ENCODE measurements at regions not wholly inside any gene's neighbourhood (a gene's known extent, or its start where the extent isn't known, plus 50 kb on each side); places are given as distances from the start of the nearest gene placed in this dataset.
"Not testable (repeated sequence)": the region's sequence is repeated elsewhere in the genome, so short reads cannot be mapped to it uniquely, and the experiment has no call there.

DNA sequence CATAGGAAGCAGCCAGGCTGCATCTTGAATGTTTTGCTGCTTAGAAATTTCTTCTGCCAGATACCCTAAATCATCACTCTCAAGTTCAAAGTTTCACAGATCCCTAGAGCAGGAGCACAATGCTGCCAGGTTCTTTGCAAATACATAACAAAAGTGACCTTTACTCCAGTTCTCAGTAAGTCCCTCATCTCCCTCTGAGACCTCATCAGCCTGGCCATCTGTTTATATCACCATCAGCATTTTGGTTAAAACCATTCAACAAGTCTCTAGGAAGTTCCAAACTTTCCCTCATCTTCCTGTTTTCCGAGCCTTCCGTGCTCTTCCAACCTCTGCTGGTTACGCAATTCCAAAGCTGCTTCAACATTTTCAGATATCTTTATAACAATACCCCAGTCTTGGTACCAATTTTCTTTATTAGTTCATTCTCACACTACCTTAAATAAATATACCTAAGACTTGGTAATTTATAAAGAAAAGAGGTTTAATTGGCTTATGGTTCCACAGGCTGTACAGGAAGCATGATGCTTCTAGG is 204.8 kb upstream of the STT3B start:
- DNase-seq (ENCODE audit: low read depth, low spot score); H3K4me3 ChIP-seq (ENCODE audit: low read length): not testable (repeated sequence)

DNA sequence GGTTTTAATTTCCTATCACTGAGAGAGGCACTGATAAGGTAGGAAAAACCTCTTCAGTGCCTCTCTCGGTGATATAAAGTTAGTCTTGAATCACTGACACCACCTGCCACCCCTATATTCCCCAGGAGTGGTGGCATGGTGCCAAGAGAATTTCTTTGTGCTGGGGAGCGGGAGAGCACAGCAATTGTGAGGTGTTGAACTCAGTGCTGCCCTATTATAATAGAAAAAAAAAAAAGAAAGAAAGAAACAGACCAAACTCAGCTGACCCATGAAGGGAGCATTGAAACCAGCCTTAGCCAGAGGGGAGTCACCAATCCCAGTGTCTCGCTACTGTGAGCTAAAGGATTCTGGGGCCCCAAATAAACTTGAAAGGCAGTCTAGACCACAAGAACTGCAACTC is 201.4 kb upstream of the STT3B start:
- no peak overlapping the region for H3K4me3 ChIP-seq (ENCODE audit: low read length)
- DNase-seq (ENCODE audit: low read depth, low spot score) = no peak

DNA sequence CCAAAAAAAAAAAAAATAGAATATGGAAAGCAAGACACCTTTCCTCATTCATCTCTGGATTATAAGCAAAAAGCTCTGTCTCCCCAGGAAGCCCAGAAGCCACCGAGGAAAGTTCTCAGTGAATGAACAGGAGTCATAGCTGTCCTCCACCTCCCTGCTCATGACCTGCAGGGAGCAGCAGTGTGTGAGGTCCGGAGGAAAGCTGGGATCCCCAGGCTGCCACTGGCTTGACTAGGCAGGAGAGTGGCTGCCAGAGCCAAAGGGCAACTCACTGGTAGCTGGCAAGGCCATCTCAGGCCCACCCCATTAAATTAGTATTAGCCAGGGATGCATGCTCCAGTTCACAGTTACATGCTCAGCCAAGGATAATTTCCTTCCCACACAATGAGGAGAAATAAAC is 191.6 kb upstream of the STT3B start:
- no peak overlapping the region for H3K4me3 ChIP-seq (ENCODE audit: low read length)
- DNase-seq (ENCODE audit: low read depth, low spot score) = no peak

- DNase-seq (ENCODE audit: low read depth, low spot score) = no peak
These were observed 189.7 kb upstream of the STT3B start for GRCh38 chr3:31343075-31343474.

DNA sequence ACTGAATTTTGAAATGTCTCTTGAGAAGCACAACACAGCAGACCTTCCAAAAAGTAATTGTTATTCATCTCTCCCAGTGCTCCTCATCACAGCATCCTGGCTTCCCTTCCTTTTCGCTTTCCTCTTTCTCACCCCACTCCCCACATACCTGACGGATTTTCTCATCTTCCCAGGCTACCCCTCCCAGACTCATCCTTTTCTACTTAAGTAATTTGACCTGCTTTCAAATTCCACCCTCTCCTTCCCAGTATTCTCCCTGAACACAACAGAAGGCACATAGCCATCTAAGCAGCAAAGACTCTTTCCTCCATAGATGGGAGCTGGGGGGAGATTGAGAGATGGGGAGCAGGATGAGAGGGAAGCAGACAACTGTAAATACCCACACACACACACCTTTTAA is 187.1 kb upstream of the STT3B start:
- no peak for DNase-seq (ENCODE audit: low read depth, low spot score)
- H3K4me3 ChIP-seq (ENCODE audit: low read length) = no peak overlapping the region

More at GRCh38 chr3:31343075-31343474, 189.7 kb upstream of the STT3B start:
- H3K4me3 ChIP-seq (ENCODE audit: low read length) = no peak overlapping the region

DNA sequence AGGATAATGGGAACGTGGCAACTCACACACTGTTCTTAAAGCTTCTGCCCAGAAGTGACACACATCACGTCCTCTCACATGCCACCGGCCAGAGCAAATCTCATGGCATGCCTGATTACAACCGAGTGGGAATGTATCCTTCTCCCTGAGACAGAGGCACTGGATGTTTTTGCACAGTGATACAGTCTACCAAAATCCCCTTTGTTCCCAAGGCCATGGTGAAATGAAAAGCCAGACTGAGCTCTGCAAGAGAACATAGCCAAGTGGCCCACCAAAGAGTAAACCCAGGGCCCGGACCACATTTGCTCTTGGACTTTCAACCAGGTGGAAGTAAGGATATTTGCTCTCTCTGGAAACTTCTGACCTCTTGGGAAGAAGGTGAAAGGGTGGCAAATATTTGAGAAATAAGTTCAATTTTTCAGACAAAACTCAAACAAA is 186.2 kb upstream of the STT3B start:
- no peak for DNase-seq (ENCODE audit: low read depth, low spot score)
- no peak overlapping the region for H3K4me3 ChIP-seq (ENCODE audit: low read length)

DNA sequence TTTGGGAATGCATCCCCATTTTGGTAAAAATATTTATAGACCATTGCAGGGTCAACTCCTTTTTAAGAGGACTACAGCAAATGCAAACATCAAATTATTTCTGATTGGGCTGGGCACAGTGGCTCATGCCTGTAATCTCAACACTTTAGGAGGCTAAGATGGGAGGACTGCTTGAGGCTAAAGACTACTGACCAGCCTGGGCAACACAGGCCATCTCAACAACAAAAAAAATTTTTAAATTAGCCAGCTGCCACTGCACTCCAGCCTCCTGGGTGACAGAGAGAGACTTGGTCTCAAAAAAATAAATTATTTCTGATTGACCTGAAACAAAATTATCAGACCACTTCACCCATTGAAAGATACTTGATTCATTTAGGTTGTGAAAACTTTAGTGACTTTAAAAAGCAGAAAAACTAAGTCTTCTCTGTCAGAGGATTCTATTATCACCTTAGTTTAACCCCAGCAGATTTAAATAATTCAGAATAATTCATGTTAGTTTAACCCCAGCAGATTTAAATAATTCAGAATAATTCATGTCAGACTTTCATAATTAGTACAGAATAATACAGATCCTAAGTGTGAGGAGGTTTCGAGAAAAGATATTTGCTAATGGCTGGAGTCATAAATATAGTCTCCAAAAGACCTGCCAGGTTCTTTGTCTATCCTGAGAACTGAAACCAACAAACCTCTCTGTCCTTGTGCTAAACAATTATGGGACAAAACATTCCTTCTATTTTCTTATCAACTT is 183.6 kb upstream of the STT3B start:
- no peak for DNase-seq (ENCODE audit: low read depth, low spot score)
- H3K4me3 ChIP-seq (ENCODE audit: low read length) = no peak overlapping the region

GRCh38 chr3:31350307-31350706 is 182.4 kb upstream of the STT3B start:
- no peak for DNase-seq (ENCODE audit: low read depth, low spot score)
- H3K4me3 ChIP-seq (ENCODE audit: low read length) = no peak overlapping the region

DNA sequence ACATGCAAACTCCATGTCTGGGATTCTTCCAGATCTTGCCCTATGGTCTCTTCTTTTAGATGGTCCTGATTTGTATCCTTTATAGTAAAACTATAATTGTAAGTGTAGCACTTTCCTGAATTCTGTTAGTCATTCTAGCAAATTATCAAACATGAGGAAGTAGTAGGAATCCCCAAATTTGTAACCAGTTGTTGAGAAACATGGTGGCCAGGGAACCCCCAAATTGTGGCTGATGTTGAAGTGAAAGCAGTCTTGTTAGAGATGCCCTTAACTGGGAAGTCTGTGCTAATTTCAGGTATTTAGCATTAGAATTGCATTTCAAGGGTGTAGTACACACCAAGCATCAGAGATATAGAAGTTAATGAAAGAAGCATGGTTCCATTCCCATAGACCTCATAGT is 180.4 kb upstream of the STT3B start:
- DNase-seq (ENCODE audit: low read depth, low spot score) = no peak
- no peak overlapping the region for H3K4me3 ChIP-seq (ENCODE audit: low read length)

DNA sequence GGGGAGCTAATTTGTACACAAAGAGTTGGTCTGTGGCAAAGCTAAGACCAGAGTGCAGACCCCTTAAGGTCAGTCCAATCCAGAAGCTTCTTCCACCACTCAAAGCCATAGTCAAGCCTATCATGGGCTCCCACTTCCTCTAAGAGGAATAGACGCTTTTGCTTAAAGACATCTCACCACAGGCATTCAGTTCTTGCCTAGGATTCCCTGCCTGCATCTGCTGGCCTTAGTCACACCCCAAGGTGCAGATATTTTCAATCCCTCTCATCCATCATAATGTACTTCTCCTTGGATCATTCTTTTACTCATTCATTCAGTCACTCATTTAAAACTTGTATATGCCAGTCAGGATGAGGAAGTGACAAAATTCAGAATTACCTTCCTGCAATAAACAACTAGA is 179.6 kb upstream of the STT3B start:
- no peak overlapping the region for H3K4me3 ChIP-seq (ENCODE audit: low read length)
- no peak for DNase-seq (ENCODE audit: low read depth, low spot score)

- no peak overlapping the region for H3K4me3 ChIP-seq (ENCODE audit: low read length)
- DNase-seq (ENCODE audit: low read depth, low spot score) = no peak
These were observed 178.4 kb upstream of the STT3B start for GRCh38 chr3:31354373-31354772.

GRCh38 chr3:31355807-31356206 is 176.9 kb upstream of the STT3B start:
- H3K4me3 ChIP-seq (ENCODE audit: low read length) = no peak overlapping the region
- no peak for DNase-seq (ENCODE audit: low read depth, low spot score)

DNA sequence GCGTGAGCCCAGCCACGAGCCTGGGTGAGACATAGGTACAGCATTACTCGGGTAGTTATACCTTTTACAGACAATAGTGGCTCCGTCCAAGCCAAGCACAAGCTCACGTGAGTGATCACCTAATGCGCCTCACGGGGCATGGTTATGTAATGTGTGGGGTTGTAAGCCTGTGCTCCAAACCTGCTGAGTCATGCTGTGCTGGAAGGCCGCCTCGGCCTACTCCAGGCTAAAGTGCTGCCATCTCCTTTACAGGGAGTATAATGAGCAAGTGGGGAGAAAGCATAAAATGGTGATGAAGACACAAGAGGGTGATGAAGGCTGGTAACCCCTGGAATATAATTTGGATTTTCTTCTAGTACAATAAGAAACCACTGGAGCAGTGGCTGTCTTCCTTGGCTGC is 175.8 kb upstream of the STT3B start:
- peak; percentile 23 for DNase-seq (ENCODE audit: low read depth, low spot score)
- no peak overlapping the region for H3K4me3 ChIP-seq (ENCODE audit: low read length)

DNA sequence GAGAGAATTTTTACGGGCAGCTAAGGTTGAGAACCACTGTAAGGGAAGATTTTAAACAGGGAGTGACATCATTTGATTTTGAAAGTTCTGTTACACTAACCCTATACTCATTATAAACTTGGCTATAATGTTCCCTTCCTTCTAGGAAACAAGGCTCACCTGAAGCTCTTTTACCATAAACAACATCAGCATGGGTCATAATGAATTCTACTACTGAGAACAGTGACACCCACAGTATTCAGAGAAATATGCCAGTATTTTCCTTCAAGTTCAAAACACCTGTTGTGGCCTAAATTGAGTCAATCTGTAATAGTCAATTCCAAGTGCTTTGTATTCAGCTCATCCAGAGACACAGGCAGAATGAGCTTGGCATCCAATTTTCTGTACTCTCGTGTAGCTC is 175.3 kb upstream of the STT3B start:
- peak; percentile 28 for DNase-seq (ENCODE audit: low read depth, low spot score)
- no peak overlapping the region for H3K4me3 ChIP-seq (ENCODE audit: low read length)

DNA sequence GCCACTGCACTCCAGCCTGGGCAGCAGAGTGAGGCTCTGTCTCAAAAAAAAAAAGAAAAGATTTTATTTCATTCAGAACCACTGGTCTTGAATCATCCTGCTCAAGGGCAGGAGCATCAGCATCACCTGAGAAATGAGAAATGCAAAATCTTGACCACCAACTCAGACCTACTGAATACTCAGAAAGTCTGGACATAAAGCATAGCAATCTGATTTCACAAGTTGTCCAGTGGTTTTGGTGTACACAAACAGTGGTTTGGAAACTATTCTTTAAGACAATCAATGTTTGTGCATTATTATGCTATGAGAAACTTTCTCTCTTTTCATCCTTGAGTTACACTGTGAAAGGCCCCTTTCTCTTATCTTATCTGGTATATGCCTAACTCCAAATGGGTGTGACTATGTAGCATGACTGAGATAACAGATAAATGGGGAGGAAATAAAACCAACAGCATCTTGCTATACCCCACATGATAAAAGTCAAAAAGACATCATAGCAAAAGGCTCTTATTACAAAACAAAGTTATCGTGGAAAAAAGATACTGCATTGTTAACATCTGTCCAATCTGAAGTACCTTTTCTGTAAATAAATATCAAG is 174.2 kb upstream of the STT3B start:
- DNase-seq (ENCODE audit: low read depth, low spot score) = peak; percentile 57
- H3K4me3 ChIP-seq (ENCODE audit: low read length) = no peak overlapping the region

GRCh38 chr3:31361371-31362273 is 171.1 kb upstream of the STT3B start:
- H3K4me3 ChIP-seq (ENCODE audit: low read length) = no peak overlapping the region
- no peak for DNase-seq (ENCODE audit: low read depth, low spot score)

GRCh38 chr3:31364188-31364587 is 168.5 kb upstream of the STT3B start:
- no peak for DNase-seq (ENCODE audit: low read depth, low spot score)
- H3K4me3 ChIP-seq (ENCODE audit: low read length) = no peak overlapping the region

DNA sequence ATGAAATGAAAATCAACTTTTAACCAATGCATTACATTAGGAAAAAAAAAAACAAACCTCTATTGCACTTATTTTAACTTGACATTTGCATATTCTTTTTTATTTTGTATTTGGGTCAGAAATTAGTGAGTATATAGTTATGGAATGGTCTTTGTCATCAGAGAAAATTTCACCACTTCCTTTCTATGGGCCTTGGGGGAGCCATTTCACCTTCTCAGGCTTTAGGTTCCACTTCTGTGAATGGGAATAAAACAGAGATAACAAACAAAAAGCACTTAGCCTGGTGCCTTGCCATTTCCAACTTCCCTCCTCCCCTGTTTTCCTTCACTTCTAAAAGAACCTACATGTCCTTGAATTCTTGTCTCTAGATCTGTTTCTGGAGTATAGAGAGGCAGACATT is 168.0 kb upstream of the STT3B start:
- H3K4me3 ChIP-seq (ENCODE audit: low read length) = no peak overlapping the region
- DNase-seq (ENCODE audit: low read depth, low spot score) = no peak

DNA sequence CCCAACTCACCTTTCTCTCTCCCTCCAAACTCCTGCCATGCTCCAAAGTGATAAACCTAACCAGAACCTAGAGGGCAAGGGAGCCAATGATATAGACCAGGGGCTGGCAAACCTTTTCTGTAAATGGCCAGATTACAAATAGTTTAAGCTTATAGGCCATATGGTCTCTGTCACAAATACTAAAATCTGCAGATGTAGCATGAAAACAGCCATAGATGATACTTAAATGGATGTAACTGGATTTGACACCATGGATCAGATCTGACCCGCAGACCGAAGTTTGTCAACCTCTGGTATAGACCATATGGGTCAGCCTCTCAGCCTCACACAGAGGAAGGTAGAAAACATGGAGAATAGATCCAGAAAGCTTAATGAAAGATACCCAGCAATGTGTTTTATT is 165.2 kb upstream of the STT3B start:
- no peak for DNase-seq (ENCODE audit: low read depth, low spot score)
- H3K4me3 ChIP-seq (ENCODE audit: low read length) = no peak overlapping the region
